ENCODE measurements at regions not wholly inside any gene's neighbourhood (a gene's known extent, or its start where the extent isn't known, plus 50 kb on each side); places are given as distances from the start of the nearest gene placed in this dataset.

DNA sequence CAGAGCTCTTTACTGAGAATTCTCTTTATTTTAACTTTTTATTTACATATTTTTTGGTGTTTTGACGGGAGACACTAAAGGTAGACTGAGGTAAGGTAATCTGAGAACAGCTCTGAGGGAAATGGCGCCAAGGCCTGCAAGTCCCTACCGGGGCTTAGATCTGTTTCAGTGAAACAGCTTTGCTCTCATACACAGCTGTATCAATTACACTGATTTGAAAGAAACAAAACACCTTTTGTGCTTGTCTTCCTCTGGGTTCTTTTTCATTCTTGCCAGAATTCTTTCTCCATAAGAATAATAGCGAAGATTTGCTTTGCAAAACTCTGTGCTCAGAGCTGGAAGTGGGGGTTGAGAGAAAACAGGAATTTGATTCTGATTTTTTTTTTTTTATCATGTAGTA, 79.5 kb upstream of the PEX5L start:
- ChIA-PET RAD21 (ENCODE audit: unreplicated experiment) (no interaction called here), SMC1A (ENCODE audit: uncharacterized antibody, unreplicated experiment) (interaction anchor here (0.6 to 1.3 kb wide), 6 partner anchors 33 to 541 kb away, joined by 3 to 4 read pairs (median 3); no protein-coding TSS in a partner anchor), CTCF (interaction anchor here (1.0 to 1.7 kb wide), 2 partner anchors 17 to 187 kb away, joined by 3 to 10 read pairs; no protein-coding TSS in a partner anchor), POLR2A (no interaction called here)
- Histone ChIP-seq H3K4me1 (ENCODE audit: control insufficient read depth, insufficient read depth, low read length) (no peaks in the 10 kb centered on the region), H3K36me3 (ENCODE audit: control insufficient read depth in 2 of 2, insufficient read depth in 2 of 2, low read length in 1 of 2) (no peaks in the 10 kb centered on the region), H3K9me3 (replicated peaks; ENCODE audit: control insufficient read depth, insufficient read depth, low read length) (no peaks in the 10 kb centered on the region), H3K9ac (ENCODE audit: control insufficient read depth, insufficient read depth, low read length) (no peak overlapping the region), H4K20me1 (ENCODE audit: control insufficient read depth, insufficient read depth) (no peaks in the 10 kb centered on the region), H3K4me3 (no peak overlapping the region), H3K79me2 (ENCODE audit: control insufficient read depth, insufficient read depth, low read length) (no peaks in the 10 kb centered on the region), H3K4me2 (ENCODE audit: control insufficient read depth, insufficient read depth) (no peak overlapping the region), H3K27me3 (replicated peaks in 1 of 2; ENCODE audit: control insufficient read depth in 2 of 2, insufficient read depth in 2 of 2, low read length in 1 of 2) (no peaks in the 10 kb centered on the region), H3K27ac (ENCODE audit: control insufficient read depth, insufficient read depth) (no peak overlapping the region), H2AFZ (ENCODE audit: control insufficient read depth, low read depth, low read length) (no peak overlapping the region)
- in situ Hi-C loops (cut with MboI) (no loop called here), intact Hi-C loops (cut with micrococcal nuclease; ENCODE audit: unreplicated experiment) (no loop called here)
- no TSS peak for BruUV-seq (replicated peaks)
- FAIRE-seq (no peak), DNase-seq (ENCODE audit: low read depth, low spot score) (no peak), ATAC-seq (no peak)
- TF ChIP-seq, protein P1, sequence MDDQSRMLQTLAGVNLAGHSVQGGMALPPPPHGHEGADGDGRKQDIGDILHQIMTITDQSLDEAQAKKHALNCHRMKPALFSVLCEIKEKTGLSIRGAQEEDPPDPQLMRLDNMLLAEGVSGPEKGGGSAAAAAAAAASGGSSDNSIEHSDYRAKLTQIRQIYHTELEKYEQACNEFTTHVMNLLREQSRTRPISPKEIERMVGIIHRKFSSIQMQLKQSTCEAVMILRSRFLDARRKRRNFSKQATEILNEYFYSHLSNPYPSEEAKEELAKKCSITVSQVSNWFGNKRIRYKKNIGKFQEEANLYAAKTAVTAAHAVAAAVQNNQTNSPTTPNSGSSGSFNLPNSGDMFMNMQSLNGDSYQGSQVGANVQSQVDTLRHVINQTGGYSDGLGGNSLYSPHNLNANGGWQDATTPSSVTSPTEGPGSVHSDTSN (IDR thresholded peaks at IDR 0.05; ENCODE audit: insufficient replicate concordance, low read depth, low read length), result no peak
- TF ChIP-seq ETV6 (conservative IDR thresholded peaks at IDR 0.05 in 1 of 2, IDR thresholded peaks at IDR 0.05 in 1 of 2; ENCODE audit: borderline replicate concordance in 1 of 2, low read depth in 1 of 2) (no peak), EED (IDR thresholded peaks at IDR 0.05; ENCODE audit: low read depth) (no peak), ZNF622 (IDR thresholded peaks at IDR 0.05) (no peak), RAD51 (IDR thresholded peaks at IDR 0.05) (no peak)
- TF ChIP-seq, protein P2, sequence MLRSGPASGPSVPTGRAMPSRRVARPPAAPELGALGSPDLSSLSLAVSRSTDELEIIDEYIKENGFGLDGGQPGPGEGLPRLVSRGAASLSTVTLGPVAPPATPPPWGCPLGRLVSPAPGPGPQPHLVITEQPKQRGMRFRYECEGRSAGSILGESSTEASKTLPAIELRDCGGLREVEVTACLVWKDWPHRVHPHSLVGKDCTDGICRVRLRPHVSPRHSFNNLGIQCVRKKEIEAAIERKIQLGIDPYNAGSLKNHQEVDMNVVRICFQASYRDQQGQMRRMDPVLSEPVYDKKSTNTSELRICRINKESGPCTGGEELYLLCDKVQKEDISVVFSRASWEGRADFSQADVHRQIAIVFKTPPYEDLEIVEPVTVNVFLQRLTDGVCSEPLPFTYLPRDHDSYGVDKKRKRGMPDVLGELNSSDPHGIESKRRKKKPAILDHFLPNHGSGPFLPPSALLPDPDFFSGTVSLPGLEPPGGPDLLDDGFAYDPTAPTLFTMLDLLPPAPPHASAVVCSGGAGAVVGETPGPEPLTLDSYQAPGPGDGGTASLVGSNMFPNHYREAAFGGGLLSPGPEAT (IDR thresholded peaks at IDR 0.05; ENCODE audit: low read depth), result no peak
- TF ChIP-seq, protein P3, sequence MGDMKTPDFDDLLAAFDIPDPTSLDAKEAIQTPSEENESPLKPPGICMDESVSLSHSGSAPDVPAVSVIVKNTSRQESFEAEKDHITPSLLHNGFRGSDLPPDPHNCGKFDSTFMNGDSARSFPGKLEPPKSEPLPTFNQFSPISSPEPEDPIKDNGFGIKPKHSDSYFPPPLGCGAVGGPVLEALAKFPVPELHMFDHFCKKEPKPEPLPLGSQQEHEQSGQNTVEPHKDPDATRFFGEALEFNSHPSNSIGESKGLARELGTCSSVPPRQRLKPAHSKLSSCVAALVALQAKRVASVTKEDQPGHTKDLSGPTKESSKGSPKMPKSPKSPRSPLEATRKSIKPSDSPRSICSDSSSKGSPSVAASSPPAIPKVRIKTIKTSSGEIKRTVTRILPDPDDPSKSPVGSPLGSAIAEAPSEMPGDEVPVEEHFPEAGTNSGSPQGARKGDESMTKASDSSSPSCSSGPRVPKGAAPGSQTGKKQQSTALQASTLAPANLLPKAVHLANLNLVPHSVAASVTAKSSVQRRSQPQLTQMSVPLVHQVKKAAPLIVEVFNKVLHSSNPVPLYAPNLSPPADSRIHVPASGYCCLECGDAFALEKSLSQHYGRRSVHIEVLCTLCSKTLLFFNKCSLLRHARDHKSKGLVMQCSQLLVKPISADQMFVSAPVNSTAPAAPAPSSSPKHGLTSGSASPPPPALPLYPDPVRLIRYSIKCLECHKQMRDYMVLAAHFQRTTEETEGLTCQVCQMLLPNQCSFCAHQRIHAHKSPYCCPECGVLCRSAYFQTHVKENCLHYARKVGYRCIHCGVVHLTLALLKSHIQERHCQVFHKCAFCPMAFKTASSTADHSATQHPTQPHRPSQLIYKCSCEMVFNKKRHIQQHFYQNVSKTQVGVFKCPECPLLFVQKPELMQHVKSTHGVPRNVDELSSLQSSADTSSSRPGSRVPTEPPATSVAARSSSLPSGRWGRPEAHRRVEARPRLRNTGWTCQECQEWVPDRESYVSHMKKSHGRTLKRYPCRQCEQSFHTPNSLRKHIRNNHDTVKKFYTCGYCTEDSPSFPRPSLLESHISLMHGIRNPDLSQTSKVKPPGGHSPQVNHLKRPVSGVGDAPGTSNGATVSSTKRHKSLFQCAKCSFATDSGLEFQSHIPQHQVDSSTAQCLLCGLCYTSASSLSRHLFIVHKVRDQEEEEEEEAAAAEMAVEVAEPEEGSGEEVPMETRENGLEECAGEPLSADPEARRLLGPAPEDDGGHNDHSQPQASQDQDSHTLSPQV (IDR thresholded peaks at IDR 0.05), result no peak
- 32% methylated on average over 4 of the region's 4 CpGs for WGBS (ENCODE audit: insufficient coverage, insufficient replicate concordance, low lambda C conversion rate, missing lambda C conversion rate)

All from GM12878 (cell line).